Karpas-422 (cell line): ENCODE measurements at regions not wholly inside any gene's neighbourhood (a gene's known extent, or its start where the extent isn't known, plus 50 kb on each side); places are given as distances from the start of the nearest gene placed in this dataset.
"Not testable (repeated sequence)": the region's sequence is repeated elsewhere in the genome, so short reads cannot be mapped to it uniquely, and the experiment has no call there.

Experiments used
- DNase-seq: peaks from one replicate; pipeline ENCODE4 v3.0.0-alpha.2; 2015
- H2AFZ ChIP-seq: fragments of 200-600 bp; sonication (generic); 2 replicates; pipeline ENCODE4 v1.6.1; 2014; ENCODE audit warnings: antibody characterized with exemption, low read length, mixed read lengths
- H3K27ac ChIP-seq: fragments of 200-600 bp; sonication (generic); 2 replicates; pipeline ENCODE4 v1.5.1; 2014; ENCODE audit warnings: mild to moderate bottlenecking, low read length, moderate library complexity
- H3K27me3 ChIP-seq: fragments of 200-600 bp; sonication (generic); 2 replicates; pipeline ENCODE4 v1.6.1; 2014; ENCODE audit warnings: low read length, mixed read lengths
- H3K36me3 ChIP-seq: fragments of 200-600 bp; sonication (generic); 2 replicates; pipeline ENCODE4 v1.6.1; 2014; ENCODE audit warnings: low read length, mixed read lengths; ENCODE audit not compliant: insufficient read depth
- H3K4me1 ChIP-seq: fragments of 200-600 bp; sonication (generic); 2 replicates; pipeline ENCODE4 v1.6.1; 2014; ENCODE audit warnings: mild to moderate bottlenecking, low read length, mixed read lengths
- H3K4me2 ChIP-seq: fragments of 200-600 bp; sonication (generic); 2 replicates; pipeline ENCODE4 v1.6.1; 2014; ENCODE audit warnings: low read length, low read depth, mild to moderate bottlenecking; ENCODE audit not compliant: poor library complexity, severe bottlenecking
- H3K4me3 ChIP-seq: fragments of 200-600 bp; sonication (generic); 2 replicates; pipeline ENCODE4 v1.5.1; 2014; ENCODE audit warnings: mild to moderate bottlenecking, antibody characterized with exemption, low read length, mixed read lengths
- H3K79me2 ChIP-seq: fragments of 200-600 bp; sonication (generic); 2 replicates; pipeline ENCODE4 v1.6.1; 2014; ENCODE audit warnings: mild to moderate bottlenecking, low read length, mixed read lengths
- H3K9ac ChIP-seq: fragments of 200-600 bp; sonication (generic); 2 replicates; pipeline ENCODE4 v1.6.0; 2014; ENCODE audit warnings: low read length
- H3K9me2 ChIP-seq: fragments of 200-600 bp; sonication (generic), shearing (Covaris generic); replicated peaks from 2 replicates; pipeline ENCODE4 v1.6.0; 2014; ENCODE audit warnings: mild to moderate bottlenecking, low read length, moderate library complexity; ENCODE audit not compliant: insufficient read depth
- H3K9me3 ChIP-seq: fragments of 300-700, 200-600 bp; sonication (generic); 2 replicates; pipeline ENCODE4 v1.6.1; 2014; ENCODE audit warnings: low read length, mixed read lengths
- H4K20me1 ChIP-seq: fragments of 200-600 bp; sonication (generic); 2 replicates; pipeline ENCODE4 v1.6.1; 2014; ENCODE audit warnings: mild to moderate bottlenecking, antibody characterized with exemption, low read length, low read depth; ENCODE audit not compliant: insufficient read depth

GRCh38 chr12:92056756-92057155, 88.9 kb downstream of the BTG1 start:
- not testable (repeated sequence) for H4K20me1 ChIP-seq, H3K4me3 ChIP-seq, H3K4me2 ChIP-seq, DNase-seq, H3K9ac ChIP-seq, H3K27me3 ChIP-seq, H3K79me2 ChIP-seq, H3K36me3 ChIP-seq, H2AFZ ChIP-seq, H3K27ac ChIP-seq, H3K4me1 ChIP-seq, H3K9me2 ChIP-seq, H3K9me3 ChIP-seq

- H3K4me3 ChIP-seq: no peak overlapping the region
- no peak overlapping the region for H3K4me2 ChIP-seq
- no peaks in the 10 kb centered on the region for H3K27me3 ChIP-seq
- peaks cover 7% of the 10 kb centered on the region for H3K4me1 ChIP-seq
- no peak overlapping the region for H3K9ac ChIP-seq
- H4K20me1 ChIP-seq: no peaks in the 10 kb centered on the region
- H3K9me3 ChIP-seq: no peaks in the 10 kb centered on the region
- H2AFZ ChIP-seq: no peak overlapping the region
- no peaks in the 10 kb centered on the region for H3K36me3 ChIP-seq
- no peak overlapping the region for H3K27ac ChIP-seq
- H3K9me2 ChIP-seq: no peaks in the 10 kb centered on the region
- no peaks in the 10 kb centered on the region for H3K79me2 ChIP-seq
- no peak for DNase-seq
Observed at GRCh38 chr12:92056290-92056689, 89.4 kb downstream of the BTG1 start.

GRCh38 chr12:92055877-92056276, 89.8 kb downstream of the BTG1 start:
- Histone ChIP-seq H3K9me3 (no peaks in the 10 kb centered on the region), H2AFZ (no peak overlapping the region), H3K4me2 (no peak overlapping the region), H4K20me1 (no peaks in the 10 kb centered on the region), H3K9ac (no peak overlapping the region), H3K4me1 (peaks cover 3% of the 10 kb centered on the region), H3K27ac (no peak overlapping the region), H3K9me2 (no peaks in the 10 kb centered on the region), H3K36me3 (no peaks in the 10 kb centered on the region), H3K4me3 (no peak overlapping the region), H3K27me3 (no peaks in the 10 kb centered on the region), H3K79me2 (no peaks in the 10 kb centered on the region)
- no peak for DNase-seq

- Histone ChIP-seq H3K9ac (no peak overlapping the region), H3K4me1 (no peaks in the 10 kb centered on the region), H3K27me3 (no peaks in the 10 kb centered on the region), H4K20me1 (no peaks in the 10 kb centered on the region), H3K9me3 (no peaks in the 10 kb centered on the region), H3K36me3 (no peaks in the 10 kb centered on the region), H3K4me2 (no peak overlapping the region), H3K27ac (no peak overlapping the region), H3K9me2 (no peaks in the 10 kb centered on the region), H3K79me2 (no peaks in the 10 kb centered on the region), H2AFZ (no peak overlapping the region), H3K4me3 (no peak overlapping the region)
- no peak for DNase-seq
Observed at GRCh38 chr12:92051441-92051840, 94.2 kb downstream of the BTG1 start.

- H3K9ac ChIP-seq: no peak overlapping the region
- H3K4me3 ChIP-seq: no peak overlapping the region
- no peaks in the 10 kb centered on the region for H3K4me1 ChIP-seq
- no peaks in the 10 kb centered on the region for H3K27me3 ChIP-seq
- H3K36me3 ChIP-seq: no peaks in the 10 kb centered on the region
- H3K79me2 ChIP-seq: no peaks in the 10 kb centered on the region
- H3K27ac ChIP-seq: no peak overlapping the region
- H3K9me3 ChIP-seq: no peaks in the 10 kb centered on the region
- H4K20me1 ChIP-seq: no peaks in the 10 kb centered on the region
- H2AFZ ChIP-seq: no peak overlapping the region
- H3K4me2 ChIP-seq: no peak overlapping the region
- no peak for DNase-seq
- no peaks in the 10 kb centered on the region for H3K9me2 ChIP-seq
Observed at GRCh38 chr12:92049403-92049802, 96.2 kb downstream of the BTG1 start.

- no peak overlapping the region for H3K27ac ChIP-seq
- no peaks in the 10 kb centered on the region for H3K9me3 ChIP-seq
- no peaks in the 10 kb centered on the region for H3K36me3 ChIP-seq
- no peaks in the 10 kb centered on the region for H3K27me3 ChIP-seq
- H3K4me2 ChIP-seq: no peak overlapping the region
- H3K4me3 ChIP-seq: no peak overlapping the region
- no peak overlapping the region for H3K9ac ChIP-seq
- no peak for DNase-seq
- H3K4me1 ChIP-seq: no peaks in the 10 kb centered on the region
- no peaks in the 10 kb centered on the region for H4K20me1 ChIP-seq
- no peak overlapping the region for H2AFZ ChIP-seq
- no peaks in the 10 kb centered on the region for H3K9me2 ChIP-seq
- H3K79me2 ChIP-seq: no peaks in the 10 kb centered on the region
Observed at GRCh38 chr12:92047393-92047826, 98.2 kb downstream of the BTG1 start.

- no peaks in the 10 kb centered on the region for H3K36me3 ChIP-seq
- no peak overlapping the region for H3K27ac ChIP-seq
- H3K4me2 ChIP-seq: no peak overlapping the region
- no peak overlapping the region for H3K9ac ChIP-seq
- no peaks in the 10 kb centered on the region for H3K27me3 ChIP-seq
- no peaks in the 10 kb centered on the region for H3K4me1 ChIP-seq
- H3K79me2 ChIP-seq: no peaks in the 10 kb centered on the region
- DNase-seq: no peak
- H3K9me3 ChIP-seq: no peaks in the 10 kb centered on the region
- no peaks in the 10 kb centered on the region for H3K9me2 ChIP-seq
- no peaks in the 10 kb centered on the region for H4K20me1 ChIP-seq
- H2AFZ ChIP-seq: no peak overlapping the region
- no peak overlapping the region for H3K4me3 ChIP-seq
Observed at GRCh38 chr12:92046557-92047392, 98.9 kb downstream of the BTG1 start.

GRCh38 chr12:92045852-92046251, 99.8 kb downstream of the BTG1 start:
- DNase-seq: no peak
- Histone ChIP-seq H3K4me2 (no peak overlapping the region), H4K20me1 (no peaks in the 10 kb centered on the region), H3K36me3 (no peaks in the 10 kb centered on the region), H3K27me3 (no peaks in the 10 kb centered on the region), H3K79me2 (no peaks in the 10 kb centered on the region), H3K4me1 (no peaks in the 10 kb centered on the region), H3K4me3 (no peak overlapping the region), H3K27ac (no peak overlapping the region), H3K9me2 (no peaks in the 10 kb centered on the region), H3K9me3 (no peaks in the 10 kb centered on the region), H3K9ac (no peak overlapping the region), H2AFZ (no peak overlapping the region)
